ENCODE measurements at regions not wholly inside any gene's neighbourhood (a gene's known extent, or its start where the extent isn't known, plus 50 kb on each side); places are given as distances from the start of the nearest gene placed in this dataset.

DNA sequence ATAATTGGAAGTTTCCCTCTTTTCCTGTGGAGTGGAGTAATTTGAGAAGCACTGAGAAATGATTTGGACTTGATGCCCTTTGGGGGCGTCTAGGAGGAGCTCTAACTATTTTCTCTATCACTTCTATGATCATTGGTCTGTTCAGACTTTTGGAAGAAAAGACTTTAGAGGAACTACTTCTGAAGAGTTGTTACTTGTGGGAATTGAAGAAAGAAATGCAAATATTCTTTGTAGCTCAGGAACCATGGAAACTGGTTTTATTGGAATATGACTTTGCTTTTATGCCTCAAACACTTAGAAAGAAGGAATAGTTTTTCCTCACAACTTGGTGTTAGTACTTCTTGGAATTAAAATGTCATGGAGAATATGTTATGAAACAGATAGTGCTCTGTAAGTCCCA, 122.0 kb upstream of the ALDH1A3 start (continued):
- TF ChIP-seq, protein P1, sequence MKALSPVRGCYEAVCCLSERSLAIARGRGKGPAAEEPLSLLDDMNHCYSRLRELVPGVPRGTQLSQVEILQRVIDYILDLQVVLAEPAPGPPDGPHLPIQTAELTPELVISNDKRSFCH (CRISPR knock-in tag; IDR thresholded peaks at IDR 0.05) = no peak
- TF ChIP-seq, protein P1 (tag; IDR thresholded peaks at IDR 0.05) = no peak
- TF ChIP-seq ZNF551 (CRISPR knock-in tag; IDR thresholded peaks at IDR 0.05) = no peak
- TF ChIP-seq FOXJ2 (tag; IDR thresholded peaks at IDR 0.05) = no peak
- no peak for TF ChIP-seq TFE3 (CRISPR knock-in tag; IDR thresholded peaks at IDR 0.05)

- no peak overlapping the region for H3K9ac ChIP-seq (ENCODE audit: insufficient read depth in 1 of 2, low read depth in 2 of 2, low read length in 2 of 2)
- no peaks in the 10 kb centered on the region for H3K9me1 ChIP-seq (ENCODE audit: control insufficient read depth, insufficient read depth, low read length)
- H3K79me2 ChIP-seq (ENCODE audit: control insufficient read depth, insufficient read depth, low read length) = no peaks in the 10 kb centered on the region
- no peaks in the 10 kb centered on the region for H4K20me1 ChIP-seq (replicated peaks; ENCODE audit: control insufficient read depth, insufficient read depth, low read length)
- no peak for FAIRE-seq
- ChIA-PET POLR2A (interaction anchor here (0.9 kb wide), 1 partner anchor 30 kb away, joined by 4 read pairs; no protein-coding TSS in a partner anchor), CTCF (ENCODE audit: low intra/inter-chr PET ratio) (no interaction called here)
- no peak for ATAC-seq
- H3K27me3 ChIP-seq (ENCODE audit: control insufficient read depth in 2 of 2, insufficient read depth in 2 of 2, low read length in 2 of 2) = peaks cover 2 to 24% of the 10 kb centered on the region in 2 experiments; a peak in 4 of 5 replicates
- H3K4me3 ChIP-seq = no peak overlapping the region
- H3K4me2 ChIP-seq (ENCODE audit: insufficient read depth, low read length) = no peak overlapping the region
- H3K36me3 ChIP-seq (ENCODE audit: control insufficient read depth, insufficient read depth, low read length) = no peaks in the 10 kb centered on the region
- no peak for DNase-seq (ENCODE audit: extremely low read depth in 1 of 4, low spot score in 3 of 4)
- intact Hi-C loops (cut with micrococcal nuclease) = no loop called here
- H3K4me1 ChIP-seq (replicated peaks in 1 of 2; ENCODE audit: control insufficient read depth in 2 of 2, insufficient read depth in 2 of 2, low read length in 2 of 2) = no peaks in the 10 kb centered on the region
- 3% methylated on average over 5 of the region's 6 CpGs for WGBS (ENCODE audit: insufficient coverage, low coverage, missing lambda C conversion rate)
- no peak overlapping the region for H2AFZ ChIP-seq (ENCODE audit: low read depth, low read length)
- no TSS peak for BruUV-seq (replicated peaks)
- in situ Hi-C loops (cut with MboI) = no loop called here
- no peak overlapping the region for H3K27ac ChIP-seq (ENCODE audit: extremely low read depth, low read depth, low read length)
- H3K9me3 ChIP-seq (replicated peaks; ENCODE audit: control insufficient read depth, insufficient read depth, low read depth, low read length) = no peaks in the 10 kb centered on the region
- TF ChIP-seq SAP30 (IDR thresholded peaks at IDR 0.05; ENCODE audit: borderline replicate concordance, insufficient read depth, low read depth, low read length, poor library complexity, severe bottlenecking) = no peak
- TF ChIP-seq POLR3A (IDR thresholded peaks at IDR 0.05; ENCODE audit: borderline replicate concordance, extremely low read depth, insufficient read depth, insufficient read length) = no peak
- TF ChIP-seq MEF2D (tag; conservative IDR thresholded peaks at IDR 0.05; ENCODE audit: low read depth) = no peak
- no peak for TF ChIP-seq FOXK2 (conservative IDR thresholded peaks at IDR 0.05 in 1 of 2, IDR thresholded peaks at IDR 0.05 in 1 of 2; ENCODE audit: low read depth in 2 of 2)
- TF ChIP-seq MED1 (CRISPR knock-in tag; IDR thresholded peaks at IDR 0.05; ENCODE audit: borderline replicate concordance) = no peak
- TF ChIP-seq, protein P2, sequence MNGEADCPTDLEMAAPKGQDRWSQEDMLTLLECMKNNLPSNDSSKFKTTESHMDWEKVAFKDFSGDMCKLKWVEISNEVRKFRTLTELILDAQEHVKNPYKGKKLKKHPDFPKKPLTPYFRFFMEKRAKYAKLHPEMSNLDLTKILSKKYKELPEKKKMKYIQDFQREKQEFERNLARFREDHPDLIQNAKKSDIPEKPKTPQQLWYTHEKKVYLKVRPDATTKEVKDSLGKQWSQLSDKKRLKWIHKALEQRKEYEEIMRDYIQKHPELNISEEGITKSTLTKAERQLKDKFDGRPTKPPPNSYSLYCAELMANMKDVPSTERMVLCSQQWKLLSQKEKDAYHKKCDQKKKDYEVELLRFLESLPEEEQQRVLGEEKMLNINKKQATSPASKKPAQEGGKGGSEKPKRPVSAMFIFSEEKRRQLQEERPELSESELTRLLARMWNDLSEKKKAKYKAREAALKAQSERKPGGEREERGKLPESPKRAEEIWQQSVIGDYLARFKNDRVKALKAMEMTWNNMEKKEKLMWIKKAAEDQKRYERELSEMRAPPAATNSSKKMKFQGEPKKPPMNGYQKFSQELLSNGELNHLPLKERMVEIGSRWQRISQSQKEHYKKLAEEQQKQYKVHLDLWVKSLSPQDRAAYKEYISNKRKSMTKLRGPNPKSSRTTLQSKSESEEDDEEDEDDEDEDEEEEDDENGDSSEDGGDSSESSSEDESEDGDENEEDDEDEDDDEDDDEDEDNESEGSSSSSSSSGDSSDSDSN (IDR thresholded peaks at IDR 0.05; ENCODE audit: borderline replicate concordance in 1 of 2, low read depth in 2 of 2, low read length in 2 of 2) = no peak
- TF ChIP-seq PTBP1 (IDR thresholded peaks at IDR 0.05; ENCODE audit: low read depth, low read length) = no peak
- TF ChIP-seq PTRF (tag; IDR thresholded peaks at IDR 0.05) = no peak
- no peak for TF ChIP-seq MYC (IDR thresholded peaks at IDR 0.05; ENCODE audit: low read depth, low read length)
- TF ChIP-seq MYC (CRISPR knock-in tag; IDR thresholded peaks at IDR 0.05; ENCODE audit: borderline replicate concordance, low read depth) = no peak
- no peak for TF ChIP-seq ZNF644 (tag; IDR thresholded peaks at IDR 0.05; ENCODE audit: low read depth)
- TF ChIP-seq CBFA2T2 (conservative IDR thresholded peaks at IDR 0.05) = no peak
- no peak for TF ChIP-seq ZNF274 (IDR thresholded peaks at IDR 0.05; ENCODE audit: borderline replicate concordance, low read depth, low read length)
Observed at GRCh38 chr15:100758555-100758954, 121.1 kb upstream of the ALDH1A3 start.

Measured in K562 (cell line).